Spleen (tissue), 7 donors: ENCODE measurements at regions not wholly inside any gene's neighbourhood (a gene's known extent, or its start where the extent isn't known, plus 50 kb on each side); places are given as distances from the start of the nearest gene placed in this dataset.
"Not testable (repeated sequence)": the region's sequence is repeated elsewhere in the genome, so short reads cannot be mapped to it uniquely, and the experiment has no call there.

Experiments
- CTCF ChIP-seq, 11 experiments: fragments of 200-600 bp in 7 of 11; fragments of 450-650 bp in 4 of 11; sonication (generic) in 4 of 11; IDR thresholded peaks in 8 of 11; conservative IDR thresholded peaks in 3 of 11; 1 replicate in 7 of 11; 2 replicates in 4 of 11; pipeline versions ENCODE4 v1.4.0 to v1.8.0; 2016 to 2021; ENCODE audit warnings: antibody characterized with exemption in 11 of 11, inconsistent platforms in 4 of 11, mild to moderate bottlenecking in 1 of 11
- POLR2AphosphoS5 ChIP-seq, 3 donors: sonication (generic); formaldehyde crosslinking; IDR thresholded peaks; one replicate each; pipeline ENCODE4 v1.5.1; 2017; ENCODE audit warnings: antibody characterized with exemption in 3 of 3
- donor health status: DM: no; HTN: no; CAD: no; lungs with moderate emphysema.
- donor health status: DM: no; HTN: no; CAD: no.
- donor health status: DM: no; HTN: no; CAD: no.

GRCh38 chr1:65087519-65087918, 60.5 kb upstream of the AK4 start:
- not testable (repeated sequence) for TF ChIP-seq POLR2AphosphoS5 (IDR thresholded peaks at IDR 0.05); CTCF (IDR thresholded peaks at IDR 0.05 in 8 of 11, conservative IDR thresholded peaks at IDR 0.05 in 3 of 11)
